Stimulated activated CD8-positive, alpha-beta memory T cell treated with anti-CD3 and anti-CD28 coated beads, Interleukin-4, amount 100 ng/mL, for 4 hours (primary cell): ENCODE measurements at regions not wholly inside any gene's neighbourhood (a gene's known extent, or its start where the extent isn't known, plus 50 kb on each side); places are given as distances from the start of the nearest gene placed in this dataset.
"Not testable (repeated sequence)": the region's sequence is repeated elsewhere in the genome, so short reads cannot be mapped to it uniquely, and the experiment has no call there.

Experiments used
- DNase-seq, 2 donors: peaks; one replicate each; pipeline ENCODE4 v3.0.0-alpha.2; 2020; ENCODE audit warnings: low read depth in 2 of 2, low spot score in 1 of 2

DNA sequence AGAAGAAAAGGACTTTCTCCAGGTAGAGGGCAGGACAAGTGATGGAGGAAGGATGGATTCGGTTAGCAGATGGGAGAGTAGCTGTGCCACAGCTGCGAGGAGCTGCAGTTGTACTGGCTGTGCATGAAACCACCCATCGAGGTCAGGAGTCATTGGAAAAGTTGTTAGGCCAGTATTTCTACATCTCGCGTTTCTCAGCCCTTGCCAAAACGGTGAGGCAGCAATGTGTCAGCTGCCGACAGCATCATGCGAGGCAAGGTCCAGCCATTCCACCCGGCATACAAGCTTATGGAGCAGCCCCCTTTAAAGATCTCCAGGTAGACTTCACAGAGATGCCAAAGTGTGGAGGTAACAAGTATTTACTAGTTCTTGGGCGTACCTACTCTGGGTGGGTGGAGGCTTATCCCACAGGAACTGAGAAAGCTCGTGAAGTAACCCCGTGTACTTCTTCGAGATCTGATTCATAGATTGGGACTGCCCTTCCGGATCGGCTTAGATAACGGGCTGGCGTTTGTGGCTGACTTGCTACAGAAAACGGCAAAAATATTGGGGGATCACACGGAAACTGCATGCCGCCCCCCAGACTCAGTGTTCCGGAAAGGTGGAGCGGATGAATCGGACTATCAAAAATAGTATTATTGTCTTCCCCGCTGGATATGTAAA, 105.0 kb upstream of the HMX1 start:
- not testable (repeated sequence) for DNase-seq

DNA sequence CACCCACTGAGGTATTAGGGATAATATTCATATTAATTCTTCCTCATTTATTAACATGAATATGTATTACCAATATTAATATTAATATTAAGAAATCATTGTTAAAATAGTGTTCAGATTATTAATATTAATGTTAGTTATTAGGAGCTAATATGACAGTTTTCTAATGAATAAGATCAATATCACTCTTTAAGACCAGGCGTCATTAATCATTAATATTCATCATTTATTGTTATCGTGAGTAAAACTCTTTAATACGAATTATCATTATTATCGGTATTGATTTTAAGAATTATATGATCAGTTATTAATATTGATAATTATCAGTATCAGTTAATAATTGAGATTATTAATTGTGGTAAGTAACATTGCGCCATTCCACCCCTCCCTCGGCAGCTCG, 101.0 kb upstream of the HMX1 start:
- DNase-seq = not testable (repeated sequence)

DNA sequence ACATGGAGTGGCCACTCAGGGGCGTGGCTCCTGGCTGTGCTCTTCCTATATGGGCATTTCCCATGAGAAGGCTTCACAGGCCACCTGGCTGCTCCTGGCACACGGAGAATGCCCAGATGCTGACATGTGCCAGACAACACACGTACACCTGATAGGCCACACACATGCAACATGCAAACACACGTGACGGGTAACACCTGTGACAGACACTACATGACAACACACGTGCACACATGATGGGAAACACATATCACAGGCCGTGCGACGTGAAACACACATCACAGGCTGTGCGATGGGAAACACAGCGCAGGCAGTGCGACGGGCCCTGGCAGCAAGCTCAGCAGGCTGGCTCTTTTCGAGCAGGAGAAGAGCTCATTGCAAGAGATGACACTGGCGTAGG, 94.3 kb upstream of the HMX1 start:
- DNase-seq = not testable (repeated sequence)

DNA sequence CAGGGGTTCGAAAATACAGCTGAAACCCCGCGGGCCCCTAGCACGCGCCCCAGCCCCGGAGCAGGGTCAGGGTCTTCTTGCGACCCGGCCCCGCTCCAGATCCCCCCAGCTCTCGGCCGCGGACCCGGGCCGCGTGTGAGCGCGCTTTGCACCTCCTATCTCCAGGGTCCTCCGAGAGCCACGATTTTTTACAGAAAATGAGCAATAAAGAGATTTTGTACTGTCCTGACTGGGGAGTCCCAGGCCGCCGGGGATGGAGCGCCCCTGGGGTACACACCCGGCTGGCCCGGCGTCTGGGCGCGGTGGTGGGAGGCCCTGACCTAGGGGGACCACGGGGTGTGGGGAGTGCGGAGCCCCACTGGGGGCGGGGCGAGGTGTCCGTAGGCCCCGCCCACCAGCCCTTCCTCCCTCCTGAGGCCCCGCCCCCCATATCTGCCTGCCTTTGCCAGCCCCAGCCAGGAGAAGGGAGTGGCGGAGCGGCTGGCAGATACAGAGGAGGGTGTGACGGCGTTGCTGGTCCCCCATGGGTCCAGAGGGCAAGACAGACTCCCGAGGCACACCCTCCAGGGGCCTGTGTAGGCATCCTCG, 92.7 kb upstream of the HMX1 start:
- DNase-seq = not testable (repeated sequence)

DNA sequence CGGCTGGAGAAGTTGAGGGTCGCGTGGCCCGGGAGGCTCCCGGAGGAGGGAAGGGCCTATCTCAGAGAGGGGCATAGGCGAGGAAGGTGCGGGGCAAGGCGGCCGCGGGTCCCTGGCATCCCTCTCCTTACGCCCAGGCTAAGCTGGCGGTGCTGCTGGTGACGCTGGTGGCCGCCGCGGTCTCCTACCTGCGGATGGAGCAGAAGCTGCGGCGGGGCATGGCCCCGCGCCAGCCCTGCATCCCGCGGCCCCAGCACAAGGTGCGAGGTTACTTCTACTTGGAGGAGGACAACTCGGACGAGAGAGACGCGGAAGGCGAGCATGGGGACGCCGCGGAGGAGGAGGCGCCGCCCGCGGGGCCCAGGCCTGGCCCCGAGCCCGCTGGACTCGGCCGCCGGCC, 91.9 kb upstream of the HMX1 start:
- not testable (repeated sequence) for DNase-seq

DNA sequence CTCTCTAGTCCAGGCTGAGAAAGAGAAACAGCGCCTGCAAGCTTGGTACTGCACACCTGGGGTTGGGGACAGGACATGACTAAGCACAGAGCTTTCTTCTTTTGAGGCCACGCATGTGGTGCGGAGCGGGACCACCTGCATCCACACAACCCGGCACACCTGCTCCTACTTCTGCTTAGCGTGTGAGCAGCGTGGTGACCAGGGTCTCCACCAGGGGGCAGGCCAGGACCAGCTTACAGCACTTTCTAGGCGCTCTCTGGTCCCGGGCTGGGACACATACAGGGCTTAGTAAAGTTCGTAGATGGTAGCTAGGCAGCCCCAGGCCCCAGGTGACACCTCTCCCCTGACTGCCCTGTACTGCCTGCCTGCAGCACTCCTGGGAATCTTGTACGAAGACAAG, 89.7 kb upstream of the HMX1 start:
- DNase-seq = not testable (repeated sequence)

DNA sequence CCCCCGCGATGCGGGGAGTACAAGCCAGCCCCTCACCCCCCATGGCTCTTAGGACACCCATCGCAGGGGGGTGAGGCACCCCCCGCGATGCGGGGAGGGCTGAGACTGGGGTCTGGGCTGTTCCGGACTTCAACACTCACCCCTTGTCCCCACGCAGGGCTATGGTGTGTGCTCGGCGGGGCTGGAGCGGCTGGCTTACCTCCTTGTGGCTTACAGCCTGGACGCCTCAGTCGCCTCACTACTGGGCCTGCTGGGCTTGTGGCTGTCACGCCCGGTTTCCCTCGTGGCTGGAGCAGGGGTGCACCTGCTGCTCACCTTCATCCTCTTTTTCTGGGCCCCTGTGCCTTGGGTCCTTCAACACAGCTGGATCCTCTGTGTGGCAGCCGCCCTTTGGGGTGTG, 87.8 kb upstream of the HMX1 start:
- not testable (repeated sequence) for DNase-seq

DNA sequence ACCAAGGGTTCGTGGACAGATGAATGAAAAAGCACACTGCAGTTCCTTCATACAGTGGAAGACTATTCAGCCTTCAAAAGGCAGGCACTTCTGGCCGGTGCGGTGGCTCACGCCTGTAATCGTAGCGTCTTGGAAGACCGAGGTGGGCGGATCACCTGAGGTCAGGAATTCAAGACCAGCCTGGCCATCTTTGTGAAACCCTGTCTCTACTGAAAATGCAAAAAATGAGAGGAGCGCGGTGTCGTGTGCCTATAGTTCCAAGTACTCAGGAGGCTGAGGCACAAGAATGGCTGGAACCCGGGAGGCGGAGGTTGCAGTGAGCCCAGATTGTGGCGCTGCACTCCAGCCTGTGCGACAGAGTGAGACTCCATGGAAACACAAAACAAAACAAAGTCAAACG, 82.4 kb upstream of the HMX1 start:
- DNase-seq = not testable (repeated sequence)

DNA sequence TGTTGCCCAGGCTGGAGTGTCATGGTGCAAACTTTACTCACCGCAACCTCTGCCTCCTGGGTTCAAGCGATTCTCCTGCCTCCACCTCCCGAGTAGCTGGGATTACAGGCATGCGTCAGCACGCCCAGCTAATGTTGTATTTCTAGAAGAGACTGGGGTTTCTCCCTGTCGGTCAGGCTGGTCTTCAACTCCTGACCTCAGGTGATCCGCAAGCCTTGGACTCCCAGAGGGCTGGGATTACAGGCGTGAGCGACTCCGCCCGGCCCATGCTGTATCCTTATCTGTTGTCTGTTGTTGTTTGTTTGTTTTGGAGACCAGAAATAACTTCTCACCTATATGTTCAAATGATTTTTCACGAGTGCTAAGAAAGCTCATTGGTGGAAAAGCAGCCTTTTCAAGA, 81.2 kb upstream of the HMX1 start:
- not testable (repeated sequence) for DNase-seq

DNA sequence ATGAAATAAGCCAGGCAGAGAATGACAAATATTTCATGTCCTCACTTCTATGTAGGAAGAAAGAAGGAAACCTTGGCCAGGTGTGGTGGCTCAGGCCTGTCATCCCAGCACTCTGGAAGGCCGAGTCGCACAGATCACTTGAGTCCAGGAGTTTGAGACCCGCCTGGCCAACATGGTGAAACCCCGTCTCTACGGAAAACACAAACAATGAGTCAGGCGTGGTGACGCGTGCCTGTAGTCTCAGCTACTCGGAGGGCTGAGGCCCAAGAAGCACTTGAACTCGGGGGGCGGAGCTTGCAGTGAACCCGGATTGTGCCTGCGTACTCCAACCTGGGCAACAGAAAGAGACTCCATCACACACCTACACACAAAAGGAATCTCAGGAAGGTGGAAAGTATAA, 80.5 kb upstream of the HMX1 start:
- not testable (repeated sequence) for DNase-seq

DNA sequence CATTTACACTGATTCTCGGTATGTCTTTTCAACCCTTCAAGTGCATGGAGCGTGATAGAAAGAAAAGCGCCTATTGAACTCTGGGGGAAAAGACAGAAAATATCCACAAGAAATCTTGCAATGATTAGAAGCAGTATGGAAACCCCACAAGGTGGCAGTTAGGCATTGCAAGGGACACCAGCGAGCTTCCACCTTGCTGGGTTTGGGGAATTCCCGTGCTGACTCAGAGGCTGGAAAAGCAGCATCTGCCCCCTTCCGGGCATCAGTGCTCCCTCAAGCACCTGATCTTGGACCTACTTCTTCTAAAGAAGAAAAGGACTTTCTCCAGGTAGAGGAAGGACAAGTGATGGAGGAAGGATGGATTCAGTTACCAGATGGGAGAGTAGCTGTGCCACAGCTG, 73.9 kb upstream of the HMX1 start:
- DNase-seq = not testable (repeated sequence)

DNA sequence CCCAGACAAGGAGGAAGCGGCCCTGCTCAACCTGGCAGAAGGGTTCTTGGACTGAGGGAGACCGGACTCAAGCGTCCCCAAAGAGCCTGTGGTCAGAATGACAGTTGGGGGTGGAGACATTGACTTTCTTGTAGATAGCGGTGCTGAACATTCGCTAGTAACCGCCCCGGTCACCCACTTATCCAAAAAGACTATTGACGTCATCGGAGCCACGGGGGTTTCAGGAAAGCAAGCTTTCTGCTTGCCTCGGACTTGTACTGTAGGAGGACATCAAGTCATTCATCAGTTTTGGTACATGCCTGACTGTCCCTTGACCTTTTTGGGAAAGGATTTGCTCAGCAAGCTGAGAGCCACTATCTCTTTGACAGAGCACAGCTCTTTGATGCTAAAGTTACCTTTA, 71.7 kb upstream of the HMX1 start:
- DNase-seq = not testable (repeated sequence)

DNA sequence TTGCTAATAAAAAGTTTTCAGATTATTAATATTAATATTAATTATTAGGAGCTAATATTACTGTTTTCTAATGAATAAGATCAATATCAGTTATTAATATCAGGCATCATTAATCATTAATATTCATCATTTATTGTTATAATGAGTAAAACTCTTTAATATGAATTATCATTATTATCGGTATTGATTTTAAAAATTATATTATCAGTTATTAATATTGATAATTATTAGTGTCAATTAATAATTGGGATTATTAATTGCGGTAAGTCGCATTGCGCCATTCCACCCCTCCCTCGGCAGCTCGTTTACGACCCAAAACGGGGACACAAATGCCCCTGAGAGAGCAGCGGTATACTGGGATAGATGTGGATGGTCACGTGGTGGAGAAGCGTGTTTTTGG, 70.4 kb upstream of the HMX1 start:
- not testable (repeated sequence) for DNase-seq

DNA sequence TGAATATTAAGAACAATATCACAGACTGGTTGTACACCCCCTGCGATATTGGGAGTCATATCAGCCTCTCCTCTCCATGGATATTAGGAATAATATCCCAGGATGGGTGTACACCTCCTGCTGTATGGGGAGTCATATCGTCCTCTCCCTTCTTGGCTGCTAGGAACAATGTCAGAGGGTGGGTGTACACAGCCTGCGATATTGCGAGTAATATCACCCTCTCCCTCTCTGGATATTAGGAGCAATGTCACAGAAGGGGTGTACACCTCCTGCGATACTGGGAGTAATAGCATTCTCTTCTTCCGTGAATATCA, 69.8 kb upstream of the HMX1 start:
- DNase-seq = not testable (repeated sequence)

DNA sequence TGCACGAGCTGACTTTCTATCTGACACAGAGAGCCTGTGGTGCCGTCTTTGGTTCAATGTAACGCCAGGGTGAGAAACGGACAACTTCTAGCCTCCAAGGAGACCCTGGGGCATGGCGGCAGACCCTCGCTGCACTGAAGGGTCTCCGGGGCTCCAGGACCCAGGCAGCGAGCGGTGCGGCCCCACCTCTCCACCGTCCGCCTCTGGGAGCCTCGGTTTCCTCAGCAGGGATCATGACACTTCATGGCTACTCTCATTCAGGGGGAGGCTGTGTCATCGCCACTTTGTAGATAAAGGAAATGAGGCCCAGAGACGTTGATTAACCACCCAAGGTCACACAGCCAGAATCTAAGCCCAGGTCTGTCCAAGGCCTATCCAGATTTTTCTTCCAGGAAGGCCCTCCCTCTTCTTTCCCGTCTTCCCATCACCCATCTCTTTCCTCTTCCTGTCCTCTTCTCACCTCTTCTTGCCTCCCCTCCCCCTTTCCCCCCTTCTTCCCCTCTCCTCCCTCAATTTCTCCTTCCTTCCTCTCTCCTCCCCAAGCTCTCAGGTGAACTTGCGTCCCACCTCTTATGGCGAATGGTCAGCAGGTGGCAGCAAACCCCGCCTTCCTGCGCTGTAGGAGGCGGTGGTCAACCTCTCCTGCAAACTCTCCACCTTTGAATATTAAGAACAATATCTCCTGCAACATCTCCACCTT, 69.3 kb upstream of the HMX1 start:
- no peak for DNase-seq

DNA sequence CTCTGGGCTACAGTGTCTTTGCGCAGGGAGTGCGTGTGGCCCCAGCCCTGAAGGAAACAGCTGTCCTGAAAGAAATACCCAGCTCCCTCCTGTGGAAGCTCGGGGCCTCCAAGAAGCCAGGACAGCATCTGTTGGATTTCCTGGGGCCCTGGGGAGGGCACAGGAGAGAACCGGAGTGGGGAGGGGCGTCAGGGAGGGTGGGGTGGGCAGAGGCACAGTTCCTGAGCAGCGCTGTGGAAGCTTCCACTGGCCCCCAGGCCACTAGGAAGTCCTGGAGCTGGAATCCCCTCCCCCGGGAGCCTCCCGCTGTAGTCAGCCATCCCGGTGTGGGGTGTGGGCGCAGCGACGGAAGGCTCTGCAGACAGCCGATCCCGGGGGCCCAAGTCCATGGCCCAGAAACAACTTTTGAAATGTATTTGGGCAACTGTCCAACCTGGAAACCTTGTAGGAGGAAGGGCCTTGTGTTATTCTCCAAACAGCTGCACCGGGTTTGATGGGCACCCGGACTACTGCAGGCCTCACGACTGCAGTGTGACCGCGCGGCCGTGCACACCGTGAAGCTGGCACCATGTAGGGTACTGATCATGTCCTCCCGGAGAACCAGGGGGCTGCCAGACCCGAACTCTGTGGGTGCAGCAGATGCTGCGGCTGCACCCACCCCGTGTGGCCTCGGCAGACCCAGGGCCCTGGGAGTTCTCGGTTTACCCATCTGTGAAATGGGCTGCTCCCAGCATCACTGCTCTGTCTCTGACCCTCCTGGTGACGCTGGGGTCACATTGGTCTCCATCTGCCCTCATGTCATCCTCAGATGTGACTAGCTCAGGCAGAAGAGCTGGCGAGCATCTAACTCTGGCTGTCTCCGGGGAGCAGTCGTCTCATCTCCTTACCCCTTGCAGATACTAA, 68.5 kb upstream of the HMX1 start:
- DNase-seq = no peak

DNA sequence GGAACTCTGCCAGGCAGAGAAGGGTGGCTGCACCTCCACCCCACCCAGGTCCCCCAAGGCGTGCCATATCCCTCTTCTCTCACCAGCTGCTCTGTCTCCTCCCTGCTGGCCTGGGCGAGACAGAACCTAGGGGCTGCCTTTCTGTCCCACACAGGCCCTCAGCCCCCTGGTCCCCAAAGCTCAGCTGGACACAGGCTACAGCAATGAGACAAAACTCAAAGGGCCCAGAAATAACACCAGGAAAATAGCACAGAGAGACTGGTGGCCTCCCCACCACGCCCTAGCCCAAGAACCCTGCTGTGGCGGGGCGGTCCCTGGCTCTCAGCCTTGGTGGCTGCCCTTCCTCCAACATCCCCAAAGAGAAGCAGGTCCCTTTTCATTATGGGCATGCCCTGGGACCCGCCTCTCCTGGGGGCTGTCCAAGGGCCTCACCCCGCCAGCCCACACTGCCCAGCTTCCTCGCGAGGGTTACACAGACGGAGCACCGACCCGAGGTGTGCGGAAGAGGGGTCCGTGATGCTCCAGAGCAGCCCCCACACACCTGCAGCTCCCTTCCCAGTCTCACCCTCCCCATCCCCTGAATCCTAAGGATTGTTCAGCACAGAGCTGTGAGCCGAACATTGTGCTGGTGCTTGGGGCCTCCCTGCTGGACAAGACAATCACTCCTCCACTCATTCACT, 67.7 kb upstream of the HMX1 start:
- DNase-seq = no peak

DNA sequence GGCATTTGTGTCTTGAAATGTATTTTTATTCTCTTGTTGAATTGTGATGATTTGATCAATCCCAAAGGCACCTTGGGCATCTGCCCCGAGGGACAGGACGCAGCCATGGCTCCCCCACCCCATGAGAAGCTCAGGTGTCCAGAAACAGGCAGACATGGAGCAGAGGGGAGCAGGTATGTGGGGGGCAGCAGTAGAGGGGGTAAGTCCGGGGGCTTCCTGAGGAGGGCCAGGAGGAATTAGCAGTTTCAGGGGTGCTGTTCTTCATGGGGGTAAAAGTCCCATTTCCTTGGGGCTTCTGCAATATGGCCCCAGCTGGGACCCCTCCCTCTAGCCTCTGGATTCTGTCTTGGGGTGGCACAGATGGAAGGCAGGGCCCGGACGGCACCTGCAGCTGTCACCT, 67.0 kb upstream of the HMX1 start:
- no peak for DNase-seq

DNA sequence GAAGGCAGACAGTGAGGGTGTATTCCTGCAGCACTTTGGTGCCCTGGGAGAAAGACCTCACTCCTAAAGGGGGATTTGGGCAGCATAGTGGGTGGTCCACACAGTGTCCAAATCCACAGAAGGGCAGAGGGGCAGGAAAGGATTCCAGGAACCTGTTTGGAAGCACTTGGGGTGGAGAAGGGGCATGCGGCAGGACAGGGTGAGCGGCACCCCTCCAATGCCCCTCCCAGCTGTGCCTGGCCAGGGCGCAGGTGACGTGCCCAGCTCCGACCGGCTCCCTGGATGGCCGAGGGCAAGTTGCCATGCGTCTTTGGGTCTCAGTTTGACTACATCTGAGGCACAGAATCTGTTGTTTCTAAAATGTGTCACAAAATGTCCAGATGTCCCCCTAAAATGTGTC, 66.5 kb upstream of the HMX1 start:
- DNase-seq = no peak

DNA sequence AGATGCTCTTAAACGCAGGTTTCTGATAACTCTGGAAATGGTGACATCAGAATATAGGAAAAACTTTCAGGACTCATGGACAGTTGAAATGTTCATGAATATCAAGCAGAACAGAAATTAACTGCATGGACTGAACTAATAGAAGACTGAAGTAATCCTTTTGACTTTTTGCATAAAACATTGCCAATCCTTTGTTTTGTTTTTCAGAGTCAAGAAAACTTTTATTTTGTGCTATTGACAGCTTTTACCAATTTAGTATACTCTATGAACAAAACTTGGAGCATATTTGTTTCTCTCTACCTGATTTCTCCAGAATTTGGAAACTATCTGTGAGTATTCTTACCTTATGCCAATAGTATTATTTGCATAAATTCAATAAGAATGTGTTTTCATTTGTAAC, 61.2 kb upstream of the HMX1 start:
- no peak for DNase-seq

DNA sequence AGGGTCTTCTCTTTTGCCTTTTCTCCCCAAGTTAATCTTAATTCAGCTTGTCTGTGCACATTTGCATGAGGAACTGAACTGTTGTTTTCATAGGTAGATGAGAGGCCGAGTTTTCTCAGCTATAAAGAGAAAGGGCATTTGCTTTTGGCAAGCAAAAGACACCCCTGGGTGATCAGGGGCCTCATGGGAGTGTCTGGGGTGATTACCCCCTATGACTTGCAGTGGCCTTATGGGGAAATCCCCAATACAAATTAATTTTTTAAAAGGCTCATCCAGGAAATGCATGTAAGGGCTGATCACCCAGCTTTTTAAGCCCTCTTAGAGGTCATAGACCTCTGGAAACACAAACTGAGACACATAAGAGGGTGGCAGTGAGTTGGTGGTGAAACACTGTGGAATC, 56.4 kb upstream of the HMX1 start:
- DNase-seq = no peak
